Esophagus squamous epithelium (tissue), 4 donors: ENCODE measurements at regions not wholly inside any gene's neighbourhood (a gene's known extent, or its start where the extent isn't known, plus 50 kb on each side); places are given as distances from the start of the nearest gene placed in this dataset.

Experiments used
- POLR2A ChIP-seq, 4 donors: fragments of 450-650 bp; IDR thresholded peaks; one replicate each; pipeline ENCODE4 v1.6.1; 2017; ENCODE audit warnings: antibody characterized with exemption in 4 of 4, mild to moderate bottlenecking in 4 of 4, moderate library complexity in 3 of 4
- TF ChIP-seq, protein P1 (sequence below), 6 experiments: fragments of 450-650 bp in 4 of 6; fragments of 200-600 bp in 2 of 6; sonication (generic) in 2 of 6; IDR thresholded peaks; one replicate each; pipeline ENCODE4 v1.5.1; 2016 to 2019; ENCODE audit warnings: antibody characterized with exemption in 6 of 6, mild to moderate bottlenecking in 4 of 6, moderate library complexity in 4 of 6

DNA sequence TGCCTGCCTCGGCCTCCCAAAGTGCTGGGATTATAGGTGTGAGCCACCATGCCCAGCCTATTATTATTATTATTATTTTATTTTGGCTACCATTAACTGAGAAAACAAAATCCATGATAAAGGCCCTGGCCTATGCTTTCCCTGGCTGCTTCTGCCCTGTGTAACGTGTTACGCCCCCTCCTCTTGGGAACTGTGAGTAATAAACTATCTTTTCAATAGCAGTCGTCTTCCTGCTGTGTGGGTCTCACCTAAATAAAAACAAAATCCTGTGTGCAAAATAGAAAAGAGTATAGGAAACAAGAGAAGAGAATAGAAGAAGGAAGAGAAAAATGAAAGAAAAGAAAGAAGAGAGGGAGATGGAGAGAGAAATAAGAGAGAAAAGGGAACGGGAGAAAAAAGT is 237.0 kb downstream of the MIAT start:
- TF ChIP-seq, protein P1, sequence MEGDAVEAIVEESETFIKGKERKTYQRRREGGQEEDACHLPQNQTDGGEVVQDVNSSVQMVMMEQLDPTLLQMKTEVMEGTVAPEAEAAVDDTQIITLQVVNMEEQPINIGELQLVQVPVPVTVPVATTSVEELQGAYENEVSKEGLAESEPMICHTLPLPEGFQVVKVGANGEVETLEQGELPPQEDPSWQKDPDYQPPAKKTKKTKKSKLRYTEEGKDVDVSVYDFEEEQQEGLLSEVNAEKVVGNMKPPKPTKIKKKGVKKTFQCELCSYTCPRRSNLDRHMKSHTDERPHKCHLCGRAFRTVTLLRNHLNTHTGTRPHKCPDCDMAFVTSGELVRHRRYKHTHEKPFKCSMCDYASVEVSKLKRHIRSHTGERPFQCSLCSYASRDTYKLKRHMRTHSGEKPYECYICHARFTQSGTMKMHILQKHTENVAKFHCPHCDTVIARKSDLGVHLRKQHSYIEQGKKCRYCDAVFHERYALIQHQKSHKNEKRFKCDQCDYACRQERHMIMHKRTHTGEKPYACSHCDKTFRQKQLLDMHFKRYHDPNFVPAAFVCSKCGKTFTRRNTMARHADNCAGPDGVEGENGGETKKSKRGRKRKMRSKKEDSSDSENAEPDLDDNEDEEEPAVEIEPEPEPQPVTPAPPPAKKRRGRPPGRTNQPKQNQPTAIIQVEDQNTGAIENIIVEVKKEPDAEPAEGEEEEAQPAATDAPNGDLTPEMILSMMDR (IDR thresholded peaks at IDR 0.05): no peak
- TF ChIP-seq POLR2A (IDR thresholded peaks at IDR 0.05): no peak
